GM12873 (cell line): ENCODE measurements at regions not wholly inside any gene's neighbourhood (a gene's known extent, or its start where the extent isn't known, plus 50 kb on each side); places are given as distances from the start of the nearest gene placed in this dataset.

ENCODE experiments used
- CTCF ChIP-seq: IDR thresholded peaks from 2 replicates; pipeline ENCODE4 v1.5.1; 2012; ENCODE audit warnings: low read depth, mild to moderate bottlenecking, moderate library complexity, low read length, control low read depth; ENCODE audit not compliant: insufficient read depth; ENCODE audit errors: missing control alignments

DNA sequence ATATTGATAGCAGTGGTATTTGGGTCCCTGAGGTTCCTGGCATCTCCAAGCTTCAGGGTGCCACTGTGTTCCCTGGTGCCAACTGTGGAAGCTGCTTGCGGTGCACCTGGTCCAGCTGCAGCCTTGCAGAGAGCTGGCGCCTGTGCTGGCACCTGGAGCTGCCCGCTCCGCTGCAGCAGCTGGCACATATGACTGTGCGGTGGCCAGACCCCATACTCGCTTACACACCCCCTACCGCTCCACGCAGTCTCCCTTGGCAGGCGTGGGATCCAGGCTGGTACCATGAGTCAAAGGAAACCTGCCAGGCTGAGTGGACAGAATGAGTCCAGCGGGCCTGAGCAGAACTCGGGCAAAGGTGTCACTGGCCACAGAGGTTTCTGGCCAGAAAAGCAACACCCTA is 89.9 kb upstream of the JAZF1 start:
- no peak for TF ChIP-seq CTCF

DNA sequence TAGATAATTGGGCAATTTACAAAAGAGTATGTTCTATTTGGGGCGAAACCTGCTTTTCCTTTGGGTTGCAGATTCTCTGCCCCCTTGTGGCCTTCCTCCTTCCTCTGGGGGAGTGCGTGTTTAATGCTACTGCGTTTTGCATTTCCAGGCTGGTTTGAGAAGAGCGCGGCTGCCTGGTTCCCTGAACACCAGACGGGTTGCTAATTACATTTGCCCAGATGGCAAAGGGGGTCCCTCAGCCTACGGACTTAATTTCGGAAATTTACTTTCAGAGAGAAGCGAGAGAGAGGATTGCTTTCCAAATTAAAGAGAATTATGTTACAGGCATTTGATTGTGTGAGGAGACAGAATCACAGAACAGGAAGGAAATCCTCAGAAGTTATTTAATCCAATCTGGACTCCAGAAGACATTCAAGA is 91.9 kb upstream of the JAZF1 start:
- peak; percentile 43 for TF ChIP-seq CTCF

GRCh38 chr7:28276298-28276697 is 95.7 kb upstream of the JAZF1 start:
- no peak for TF ChIP-seq CTCF

- TF ChIP-seq CTCF: no peak
These were observed 96.8 kb upstream of the JAZF1 start for GRCh38 chr7:28277364-28277763.

GRCh38 chr7:28277958-28278357 is 97.4 kb upstream of the JAZF1 start:
- TF ChIP-seq CTCF: no peak

DNA sequence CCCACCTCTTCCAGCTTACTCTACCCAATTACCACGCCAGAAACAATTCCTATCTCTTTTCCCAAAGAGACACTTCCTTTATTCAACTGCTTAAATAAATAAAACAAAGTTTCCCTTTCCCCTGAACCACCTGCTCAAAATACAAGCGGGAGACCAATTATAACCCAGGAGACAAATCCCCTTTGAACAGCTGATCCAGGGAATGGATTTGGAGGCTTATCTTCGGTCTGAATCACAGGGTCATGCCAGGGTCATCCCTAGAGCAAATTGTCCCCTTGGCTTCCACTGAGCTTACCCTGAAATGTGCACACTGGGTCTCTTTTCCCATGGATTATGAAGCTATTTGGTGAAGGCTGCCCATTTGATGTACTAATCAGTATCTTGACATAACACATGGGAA is 99.9 kb upstream of the JAZF1 start:
- TF ChIP-seq CTCF: no peak

DNA sequence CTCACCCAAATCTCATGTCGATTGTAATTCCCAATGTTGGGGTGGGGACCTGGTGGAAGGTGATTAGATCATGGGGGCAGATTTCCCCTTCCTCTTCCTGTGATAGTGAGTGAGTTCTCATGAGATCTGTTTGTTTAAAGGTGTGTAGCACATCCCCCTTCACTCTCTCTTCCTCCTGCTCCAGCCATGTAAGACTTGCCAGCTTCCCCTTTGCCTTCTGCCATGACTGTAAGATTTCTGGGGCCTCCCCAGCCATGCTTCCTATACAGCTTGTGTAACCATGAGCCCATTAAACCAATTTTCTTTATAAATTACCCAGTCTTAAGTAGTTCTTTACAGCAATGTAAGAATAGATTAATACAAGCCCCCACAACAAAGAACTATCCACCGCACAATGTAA is 109.9 kb upstream of the JAZF1 start:
- TF ChIP-seq CTCF: no peak
